GM18873 (cell line): ENCODE measurements at regions not wholly inside any gene's neighbourhood (a gene's known extent, or its start where the extent isn't known, plus 50 kb on each side); places are given as distances from the start of the nearest gene placed in this dataset.

Experiments
- ATAC-seq: cut with Tn5 transposase; IDR thresholded peaks from one replicate; pipeline ENCODE4 v1.9.1; 2021; ENCODE audit warnings: mild to moderate bottlenecking, moderate library complexity, moderate number of reproducible peaks; ENCODE audit not compliant: unreplicated experiment, low FRiP score

DNA sequence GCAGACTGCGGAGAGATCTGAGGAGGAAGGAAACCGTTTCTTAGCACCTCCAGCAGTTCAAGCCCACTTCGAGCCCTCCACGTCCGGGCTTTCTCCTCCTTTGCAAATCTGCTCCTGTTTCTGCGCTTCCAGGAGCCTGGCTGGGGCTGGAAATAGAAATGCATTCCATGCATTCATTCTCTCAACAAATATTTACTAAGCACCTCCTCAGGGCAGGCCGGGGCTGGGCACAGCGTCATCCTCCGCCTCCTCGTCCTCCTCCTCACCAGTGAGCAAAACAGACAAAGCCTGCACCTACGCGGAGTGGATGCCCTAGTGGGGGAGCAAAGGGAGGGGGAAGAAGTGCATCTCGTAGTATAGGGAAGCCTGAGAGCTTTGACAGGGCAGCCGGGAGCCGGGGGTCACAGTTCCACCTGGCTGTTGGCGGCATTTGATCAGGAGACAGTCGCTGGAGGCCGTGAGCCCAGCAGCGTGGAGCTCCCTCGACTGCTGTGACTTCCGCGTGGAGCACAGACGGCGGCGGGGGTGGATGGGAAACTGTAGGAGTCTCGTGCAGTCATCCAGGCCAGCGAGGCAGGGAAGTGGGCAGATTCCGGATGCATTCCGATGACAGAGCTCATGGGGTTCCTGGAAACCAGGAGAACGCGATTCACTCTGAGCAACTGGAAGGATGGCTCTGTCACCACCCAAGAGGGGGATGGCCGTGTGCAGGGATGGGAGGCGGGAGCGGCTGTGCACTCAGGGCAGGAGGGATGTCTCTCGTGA lies 93.5 kb downstream of the SIK1 start:
- no peak for ATAC-seq

DNA sequence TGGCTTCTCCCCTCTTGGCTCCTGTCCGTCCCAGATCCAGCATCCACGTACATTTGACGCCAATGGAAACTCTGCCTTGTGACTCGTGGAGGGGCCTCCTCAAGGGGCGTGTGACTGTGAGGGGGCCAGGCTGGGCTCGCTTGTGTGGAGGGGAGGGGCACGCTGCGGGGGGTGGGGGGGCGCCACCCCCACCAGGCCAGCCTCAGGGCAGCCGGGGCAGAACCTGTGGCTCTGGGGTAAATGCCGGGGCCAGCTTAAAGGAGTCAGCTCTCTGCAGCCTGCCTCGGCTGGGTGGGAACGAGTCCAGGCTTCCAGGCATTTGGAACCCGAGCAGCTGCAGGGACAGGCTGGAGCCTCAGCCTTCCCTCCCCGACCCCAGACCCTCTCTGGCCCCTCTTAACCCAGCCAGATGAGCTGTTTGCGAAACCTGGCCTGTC lies 94.1 kb downstream of the SIK1 start:
- no peak for ATAC-seq

DNA sequence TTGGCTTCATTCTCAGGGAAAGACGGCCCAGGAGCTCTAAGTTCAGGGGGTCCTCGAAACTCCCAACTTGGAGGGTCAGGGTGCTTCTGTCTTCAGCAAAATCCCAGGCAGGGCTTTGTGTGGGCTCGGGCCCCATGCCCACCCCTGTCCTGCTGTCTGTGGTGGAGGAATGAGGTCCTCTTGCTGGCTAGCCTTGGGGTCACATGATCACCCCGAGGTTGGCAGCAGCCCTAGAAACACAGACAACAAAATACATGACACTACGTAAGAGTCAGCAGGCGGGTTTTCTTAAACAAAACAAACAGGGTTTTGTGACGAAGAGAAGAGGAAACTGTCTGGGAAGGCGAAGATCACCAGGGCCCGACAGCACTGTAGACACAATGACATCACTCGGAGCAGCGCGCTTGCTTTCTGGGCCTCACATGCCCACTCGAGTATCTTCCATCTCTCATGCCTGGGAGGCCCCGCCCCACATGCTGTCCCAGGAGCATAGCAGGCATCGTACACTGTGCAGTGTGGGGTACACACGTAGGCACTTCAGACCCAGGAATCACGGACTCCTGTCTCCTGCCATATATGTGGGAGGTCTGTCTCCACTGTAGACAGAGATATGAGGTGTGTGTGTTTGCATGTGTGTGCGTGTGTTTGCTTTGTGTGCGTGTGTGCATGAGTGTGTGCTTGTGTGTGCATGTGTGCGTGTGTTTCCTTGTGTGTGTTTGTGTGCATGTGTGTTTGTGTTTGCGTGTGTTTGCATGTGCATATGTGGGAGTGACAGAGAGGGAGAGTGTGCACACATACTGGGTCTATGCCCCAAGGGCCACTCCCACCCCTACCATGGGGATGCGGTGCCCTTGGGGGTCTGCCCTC lies 94.7 kb downstream of the SIK1 start:
- ATAC-seq, result no peak

- no peak for ATAC-seq
Measured at GRCh38 chr21:43331111-43331961, 95.6 kb downstream of the SIK1 start.

DNA sequence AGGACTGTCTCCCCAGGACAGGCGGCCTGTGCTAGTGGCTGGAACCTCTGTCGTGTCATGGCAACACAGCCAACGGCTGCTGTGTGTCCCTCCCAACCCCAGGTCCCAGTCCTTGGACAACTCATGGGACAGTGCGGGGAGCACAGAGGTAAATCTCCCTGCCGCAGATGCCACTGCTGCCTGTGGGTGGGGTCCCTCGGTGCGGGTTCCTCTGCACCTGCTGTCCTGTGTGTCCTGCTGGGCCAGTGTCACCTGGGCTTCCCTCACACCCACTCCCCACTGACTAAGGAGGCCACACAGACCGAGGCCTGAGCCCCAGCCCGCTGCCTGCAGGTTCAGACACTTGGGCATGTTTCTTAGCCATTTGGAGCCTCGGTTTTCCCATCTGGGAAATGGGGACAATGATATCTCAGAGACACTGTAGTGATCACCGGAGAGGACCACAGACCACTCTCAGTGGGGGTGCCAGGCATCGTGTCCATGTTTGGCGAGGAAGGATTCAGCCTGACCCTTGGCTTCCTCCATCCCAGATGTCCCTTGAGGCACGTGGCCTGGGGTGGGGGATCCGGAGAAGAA lies 96.5 kb downstream of the SIK1 start:
- ATAC-seq, result no peak

GRCh38 chr21:43329711-43330269 lies 97.1 kb downstream of the SIK1 start:
- ATAC-seq, result no peak

DNA sequence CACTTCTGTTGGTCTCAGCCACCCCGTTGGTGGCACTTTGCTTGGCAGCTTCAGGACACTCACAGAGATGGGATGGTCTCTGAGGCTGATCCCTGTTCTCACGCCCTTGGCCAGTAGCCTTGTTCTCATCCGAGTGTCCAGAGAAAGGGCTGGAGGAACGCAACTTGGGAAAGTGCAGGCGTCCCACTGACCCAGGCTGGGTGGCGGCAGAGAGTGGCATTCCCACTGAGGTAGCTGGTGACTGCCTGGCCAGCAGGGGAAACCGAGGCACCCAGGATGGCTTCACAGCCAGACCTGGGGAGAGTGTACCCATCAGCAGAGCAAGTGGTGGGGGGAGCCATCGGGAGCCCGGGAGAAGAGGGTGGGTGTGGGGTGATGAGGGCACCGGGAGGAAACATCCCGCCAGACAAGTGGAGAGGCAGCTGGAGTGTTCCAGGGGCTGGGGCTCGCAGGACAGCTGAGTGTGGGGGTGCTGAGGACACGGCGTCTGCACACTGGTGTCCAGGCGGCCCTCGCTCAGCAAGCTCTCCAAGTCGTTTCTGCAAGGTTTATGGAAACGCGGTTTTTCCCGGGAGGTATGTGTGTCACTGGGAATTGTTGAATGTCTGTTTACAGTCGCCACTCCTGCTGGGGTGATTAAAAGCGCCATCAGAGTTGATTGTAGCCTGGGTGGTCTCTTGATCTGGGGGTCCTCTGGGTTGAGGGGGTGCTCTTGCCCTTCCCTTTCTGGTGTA lies 97.8 kb downstream of the SIK1 start:
- ATAC-seq, result no peak

DNA sequence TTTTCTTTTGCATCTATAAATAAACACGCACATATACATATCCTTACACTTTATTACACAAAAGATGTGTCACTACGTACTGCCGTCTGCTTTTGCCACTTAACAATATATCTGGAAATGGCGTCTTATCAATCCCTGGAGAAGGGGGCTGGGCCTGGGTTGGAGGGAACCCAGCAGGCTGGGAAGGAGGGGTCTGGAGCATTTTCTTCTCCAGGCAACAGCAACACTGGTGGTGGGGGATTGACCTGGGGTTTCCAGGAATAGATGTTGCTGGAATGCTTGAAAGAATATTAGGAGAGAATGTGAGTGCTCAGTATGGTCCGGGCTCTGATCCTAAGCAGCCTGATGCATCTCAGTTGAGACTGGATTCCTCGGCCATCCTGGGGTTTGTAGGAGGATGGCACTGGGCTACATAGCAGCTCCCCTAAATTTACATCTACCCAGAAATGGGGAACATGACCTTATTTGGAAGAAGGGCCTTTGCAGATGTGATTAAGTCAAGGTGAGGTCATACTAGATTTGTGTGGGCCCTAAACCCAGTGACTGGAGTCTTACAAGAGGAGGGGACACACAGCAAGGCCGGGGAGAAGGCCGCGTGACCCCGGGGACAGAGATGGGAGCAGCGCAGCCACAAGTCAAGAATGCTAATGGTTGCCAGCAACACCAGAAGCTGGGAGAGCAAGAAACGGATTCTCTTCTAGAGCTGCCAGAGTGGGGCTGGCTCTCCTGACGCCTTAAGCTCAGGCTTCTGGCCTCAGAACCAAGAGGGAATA lies 98.6 kb downstream of the SIK1 start:
- no peak for ATAC-seq

DNA sequence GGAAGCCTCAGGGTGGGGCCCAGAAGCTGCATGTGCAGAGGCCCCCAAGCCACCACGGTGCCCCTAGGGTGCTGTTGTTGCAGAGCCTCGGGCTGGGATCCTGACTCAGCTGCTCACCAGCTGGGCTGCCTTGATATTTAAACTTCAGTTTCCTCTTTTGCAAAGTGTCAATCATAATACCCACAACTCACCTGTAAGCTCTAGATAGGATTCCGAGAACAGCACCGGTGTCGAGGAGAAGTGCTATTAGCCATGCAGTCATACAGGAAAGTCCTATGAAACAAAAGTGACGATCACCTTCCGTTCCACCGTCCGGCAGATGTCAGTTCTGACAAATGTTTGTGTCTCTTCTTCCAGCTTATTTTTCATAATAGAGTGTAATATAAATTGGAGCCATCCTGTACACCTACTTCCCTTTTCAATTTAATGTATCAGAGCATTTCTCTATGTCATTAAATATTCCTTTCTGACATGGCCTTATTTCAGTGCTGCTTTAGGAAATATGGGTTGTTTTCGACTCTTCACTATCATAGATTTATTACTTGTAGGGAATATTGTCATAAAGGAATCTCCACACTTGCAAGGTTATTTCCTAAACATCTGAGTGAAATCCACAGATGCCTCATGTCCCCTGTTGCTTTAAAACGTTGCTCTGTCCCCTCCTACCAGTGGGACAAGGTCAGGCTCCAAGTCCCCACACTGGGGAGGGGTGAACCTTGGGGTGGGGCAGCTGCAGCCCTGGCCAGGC lies 100.8 kb downstream of the SIK1 start:
- no peak for ATAC-seq

DNA sequence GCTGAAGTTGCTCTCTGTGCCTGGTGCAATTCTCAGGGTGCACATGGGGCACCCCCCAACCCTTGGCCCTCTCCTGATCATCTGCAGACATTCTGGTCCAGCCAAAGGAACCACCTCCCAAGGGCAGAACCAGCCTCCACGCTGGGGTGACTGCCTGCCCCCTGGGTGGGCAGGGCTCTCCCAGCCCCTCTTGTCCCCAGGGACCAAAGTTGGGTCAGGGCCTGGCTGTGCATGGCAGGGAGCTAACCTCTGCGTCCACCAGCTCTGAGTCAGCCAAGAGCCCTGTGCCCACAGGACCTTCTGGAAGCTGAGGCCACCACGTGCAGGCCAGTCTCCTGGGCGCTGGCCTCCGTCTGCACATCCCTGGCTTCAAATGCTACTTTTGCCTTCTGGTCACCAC lies 101.9 kb downstream of the SIK1 start:
- no peak for ATAC-seq

- no peak for ATAC-seq
Measured at GRCh38 chr21:43324596-43324995, 102.3 kb downstream of the SIK1 start.

- no peak for ATAC-seq
Measured at GRCh38 chr21:43323244-43324005, 103.5 kb downstream of the SIK1 start.

DNA sequence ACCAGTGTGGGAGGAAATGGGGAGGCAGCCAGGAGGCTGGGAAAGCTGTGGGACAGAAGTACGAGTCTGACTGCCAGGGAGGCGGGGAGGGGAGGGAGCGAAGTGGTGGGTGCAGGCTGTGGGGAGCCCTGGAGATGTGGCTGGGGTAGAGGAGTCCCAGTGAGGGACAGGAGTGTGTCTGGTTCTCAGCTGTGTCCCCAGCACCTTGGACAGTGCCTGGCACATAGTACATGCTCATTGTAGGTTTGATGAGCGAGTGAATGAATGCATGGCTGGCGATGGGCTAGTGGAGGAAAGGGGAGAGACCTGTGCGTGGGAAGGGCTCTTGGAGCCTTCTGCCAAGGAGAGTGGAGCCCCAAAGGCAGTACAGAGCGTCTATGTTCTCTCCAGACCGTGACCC lies 104.1 kb downstream of the SIK1 start:
- no peak for ATAC-seq

DNA sequence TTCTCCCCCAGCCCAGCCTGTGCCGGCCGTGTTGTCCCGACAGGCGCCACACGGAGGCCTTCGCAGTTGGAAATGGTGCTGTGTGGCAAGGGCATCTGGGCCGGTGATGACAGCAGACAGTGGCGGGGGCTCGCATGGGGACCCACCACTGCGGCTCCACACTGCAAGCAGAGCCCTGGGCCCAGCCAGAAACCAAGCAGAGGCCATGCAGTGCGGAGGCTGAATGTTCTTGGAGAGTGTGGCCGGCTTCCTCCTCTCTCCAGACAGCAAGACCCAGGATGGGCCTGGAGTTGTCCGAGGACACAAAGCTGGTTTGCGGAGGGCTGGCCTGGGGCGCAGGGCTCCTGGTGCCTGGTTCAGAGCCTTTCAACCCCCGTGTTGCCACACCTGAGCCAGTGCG lies 104.6 kb downstream of the SIK1 start:
- ATAC-seq, result no peak

GRCh38 chr21:43321611-43322010 lies 105.3 kb downstream of the SIK1 start:
- no peak for ATAC-seq

DNA sequence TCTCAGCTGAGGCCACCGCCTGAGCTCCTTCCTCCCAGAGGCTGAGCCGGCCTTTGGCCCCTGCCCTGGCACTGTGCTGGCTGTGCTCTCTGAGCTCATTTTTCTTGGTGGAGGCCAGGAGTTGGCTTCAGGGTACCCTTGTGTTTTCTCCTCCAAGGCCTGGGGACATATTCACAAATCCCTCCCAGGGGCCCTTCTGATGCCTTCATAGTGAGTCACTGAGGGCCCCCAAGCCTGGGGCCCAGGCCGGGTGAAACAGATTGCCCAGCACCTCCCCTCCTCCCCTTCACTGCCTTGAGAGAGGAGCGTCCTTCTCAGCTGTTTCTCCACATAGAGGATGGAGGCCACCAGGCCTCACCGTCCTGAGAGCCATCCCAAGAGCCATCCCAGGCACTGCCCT lies 105.8 kb downstream of the SIK1 start:
- no peak for ATAC-seq

- ATAC-seq, result no peak
Measured at GRCh38 chr21:43320526-43320925, 106.4 kb downstream of the SIK1 start.
